ENCODE measurements at regions not wholly inside any gene's neighbourhood (a gene's known extent, or its start where the extent isn't known, plus 50 kb on each side); places are given as distances from the start of the nearest gene placed in this dataset.

GRCh38 chr3:72345980-72346379, 502.3 kb downstream of the SHQ1 start:
- no peak for TF ChIP-seq CTCF (IDR thresholded peaks at IDR 0.05)

- TF ChIP-seq CTCF (IDR thresholded peaks at IDR 0.05): no peak
These were observed 502.9 kb downstream of the SHQ1 start for GRCh38 chr3:72345237-72345878.

GRCh38 chr3:72344647-72345046, 503.6 kb downstream of the SHQ1 start:
- TF ChIP-seq CTCF (IDR thresholded peaks at IDR 0.05): no peak

- TF ChIP-seq CTCF (IDR thresholded peaks at IDR 0.05): no peak
These were observed 504.0 kb downstream of the SHQ1 start for GRCh38 chr3:72344236-72344635.

- no peak for TF ChIP-seq CTCF (IDR thresholded peaks at IDR 0.05)
These were observed 505.2 kb downstream of the SHQ1 start for GRCh38 chr3:72343078-72343477.

- TF ChIP-seq CTCF (IDR thresholded peaks at IDR 0.05): no peak
These were observed 505.8 kb downstream of the SHQ1 start for GRCh38 chr3:72342450-72342849.

- no peak for TF ChIP-seq CTCF (IDR thresholded peaks at IDR 0.05)
These were observed 506.3 kb downstream of the SHQ1 start for GRCh38 chr3:72341920-72342319.

GRCh38 chr3:72341380-72341770, 506.9 kb downstream of the SHQ1 start:
- TF ChIP-seq CTCF (IDR thresholded peaks at IDR 0.05): no peak
